CD14-positive monocyte (primary cell): ENCODE measurements at regions not wholly inside any gene's neighbourhood (a gene's known extent, or its start where the extent isn't known, plus 50 kb on each side); places are given as distances from the start of the nearest gene placed in this dataset.
A peak's percentile ranks its signal among the peaks of the same experiment; 100 is the strongest.

Source experiments
- DNase-seq, 3 donors: peaks; one replicate each; pipeline ENCODE4 v3.0.0-alpha.2; 2011 to 2022
- H2AFZ ChIP-seq: 2 replicates; pipeline ENCODE4 v1.6.0; 2012; ENCODE audit warnings: mild to moderate bottlenecking, low read depth, low read length, inconsistent platforms; ENCODE audit not compliant: insufficient read depth, poor library complexity, severe bottlenecking
- H3K27ac ChIP-seq, 2 donors: 1 replicate in 1 of 2; 2 replicates in 1 of 2; pipeline ENCODE4 v1.5.1; 2012 to 2013; ENCODE audit warnings: low read length in 2 of 2, control low read depth in 1 of 2, inconsistent platforms in 1 of 2, low read depth in 1 of 2, mild to moderate bottlenecking in 1 of 2
- H3K27me3 ChIP-seq, 2 donors: one replicate each; pipeline versions ENCODE4 v1.6.0 to v1.6.1; 2011 to 2013; ENCODE audit warnings: low read length in 2 of 2; ENCODE audit not compliant: control insufficient read depth in 2 of 2, insufficient read depth in 2 of 2
- H3K36me3 ChIP-seq, 2 donors: replicated peaks in 1 of 2; 1 replicate in 1 of 2; 2 replicates in 1 of 2; pipeline versions ENCODE4 v1.5.1 to v1.6.1; 2012 to 2013; ENCODE audit warnings: low read length in 2 of 2, control low read depth in 1 of 2, inconsistent platforms in 1 of 2, mild to moderate bottlenecking in 1 of 2; ENCODE audit not compliant: insufficient read depth in 2 of 2, control insufficient read depth in 1 of 2
- H3K4me1 ChIP-seq, 2 donors: 1 replicate in 1 of 2; 2 replicates in 1 of 2; pipeline versions ENCODE4 v1.5.1 to v1.6.1; 2012 to 2013; ENCODE audit warnings: low read length in 2 of 2, control low read depth in 1 of 2, inconsistent platforms in 1 of 2, mild to moderate bottlenecking in 1 of 2, moderate library complexity in 1 of 2; ENCODE audit not compliant: insufficient read depth in 2 of 2, control insufficient read depth in 1 of 2
- H3K4me2 ChIP-seq: replicated peaks from 2 replicates; pipeline ENCODE3; 2012; ENCODE audit warnings: low read length, moderate library complexity, mild to moderate bottlenecking; ENCODE audit not compliant: poor library complexity, severe bottlenecking; ENCODE audit errors: extremely low read depth
- H3K4me3 ChIP-seq, 3 experiments: fragments of 200-600 bp in 1 of 3; sonication (generic) in 1 of 3; replicated peaks in 1 of 3; 1 replicate in 2 of 3; 2 replicates in 1 of 3; pipeline ENCODE4 v1.5.1; 2011 to 2013; ENCODE audit warnings: low read length in 3 of 3, mild to moderate bottlenecking in 3 of 3, control low read depth in 2 of 3, low read depth in 2 of 3, inconsistent platforms in 1 of 3, moderate library complexity in 1 of 3
- H3K79me2 ChIP-seq: 2 replicates; pipeline ENCODE4 v1.6.0; 2012; ENCODE audit warnings: mild to moderate bottlenecking, control low read depth, inconsistent platforms, low read length, moderate library complexity; ENCODE audit not compliant: insufficient read depth
- H3K9ac ChIP-seq: 2 replicates; pipeline ENCODE4 v1.6.0; 2017; ENCODE audit warnings: low read length, mild to moderate bottlenecking; ENCODE audit not compliant: insufficient read depth, poor library complexity, severe bottlenecking
- H3K9me3 ChIP-seq, 2 donors: replicated peaks in 1 of 2; 1 replicate in 1 of 2; 2 replicates in 1 of 2; pipeline versions ENCODE4 v1.5.1 to v1.6.1; 2012 to 2013; ENCODE audit warnings: low read length in 2 of 2, control low read depth in 1 of 2; ENCODE audit not compliant: control insufficient read depth in 1 of 2, insufficient read depth in 1 of 2
- H4K20me1 ChIP-seq: 2 replicates; pipeline ENCODE4 v1.6.0; 2012; ENCODE audit warnings: mild to moderate bottlenecking, low read length, control low read depth, moderate library complexity; ENCODE audit not compliant: insufficient read depth
- H3K27ac Mint-ChIP-seq, 7 donors: one replicate each; pipeline ENCODE4 v1.8.0; 2020; ENCODE audit warnings: mild to moderate bottlenecking in 7 of 7, mixed read lengths in 7 of 7, moderate library complexity in 6 of 7, inconsistent platforms in 2 of 7
- H3K27me3 Mint-ChIP-seq, 3 donors: one replicate each; pipeline ENCODE4 v1.8.0; 2021 to 2022; ENCODE audit warnings: low read depth in 3 of 3, mild to moderate bottlenecking in 3 of 3, mixed read lengths in 3 of 3, moderate library complexity in 3 of 3, inconsistent platforms in 1 of 3
- H3K36me3 Mint-ChIP-seq, 2 donors: one replicate each; pipeline ENCODE4 v1.8.0; 2020; ENCODE audit warnings: mixed read lengths in 2 of 2, inconsistent platforms in 1 of 2, mild to moderate bottlenecking in 1 of 2
- H3K4me1 Mint-ChIP-seq: one replicate; pipeline ENCODE4 v1.8.0; 2020; ENCODE audit warnings: mild to moderate bottlenecking, mixed read lengths
- H3K4me3 Mint-ChIP-seq, 2 donors: one replicate each; pipeline ENCODE4 v1.8.0; 2020; ENCODE audit warnings: mild to moderate bottlenecking in 2 of 2, mixed read lengths in 2 of 2, moderate library complexity in 1 of 2
- H3K9me3 Mint-ChIP-seq, 7 donors: one replicate each; pipeline ENCODE4 v1.8.0; 2020 to 2022; ENCODE audit warnings: mixed read lengths in 7 of 7, mild to moderate bottlenecking in 6 of 7, moderate library complexity in 6 of 7, inconsistent platforms in 2 of 7
- WGBS: methylation state at CpG from one replicate; pipeline ENCODE4 v1.1.5; 2013; ENCODE audit warnings: missing lambda C conversion rate; ENCODE audit not compliant: insufficient coverage; 5-methylcytosine and 5-hydroxymethylcytosine counted together
- intact Hi-C, 2 donors: fragments of 100-400 bp; cut with micrococcal nuclease; formaldehyde crosslinking; loops; one replicate each; pipeline versions ENCODE4 v1.15.0 to v1.15.1; 2023
- TF ChIP-seq, protein P1 (sequence below): fragments of 200-600 bp; IDR thresholded peaks from one replicate; pipeline ENCODE4 v1.8.0; 2022; ENCODE audit warnings: antibody characterized with exemption, mild to moderate bottlenecking

DNA sequence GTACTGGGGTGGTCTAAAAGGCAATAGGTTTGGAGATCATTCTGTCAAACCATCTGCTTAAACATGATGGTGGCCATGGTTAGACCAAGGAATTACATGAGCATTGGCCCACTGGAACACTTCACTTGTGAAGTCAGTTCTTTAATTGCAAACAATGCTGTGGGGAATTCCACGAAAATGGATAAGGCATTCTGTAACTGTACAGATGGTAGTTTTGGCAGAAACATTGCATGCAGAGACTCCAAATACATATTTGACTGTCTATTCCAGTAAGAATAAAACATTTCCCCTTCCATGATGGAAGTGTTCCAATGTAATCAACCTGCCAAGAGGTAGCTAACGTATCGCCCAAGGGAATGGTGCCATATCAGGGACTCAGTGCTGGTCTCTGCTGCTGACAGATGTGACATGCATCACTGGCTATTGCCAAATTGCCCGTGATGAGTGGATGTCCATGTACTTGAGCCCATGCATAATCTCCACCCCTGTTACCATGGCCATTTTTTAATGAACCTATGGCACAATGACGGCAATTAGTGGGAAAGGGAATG is 417.9 kb downstream of the CDH7 start:
- WGBS: 87% methylated on average over 3 of the region's 5 CpGs

DNA sequence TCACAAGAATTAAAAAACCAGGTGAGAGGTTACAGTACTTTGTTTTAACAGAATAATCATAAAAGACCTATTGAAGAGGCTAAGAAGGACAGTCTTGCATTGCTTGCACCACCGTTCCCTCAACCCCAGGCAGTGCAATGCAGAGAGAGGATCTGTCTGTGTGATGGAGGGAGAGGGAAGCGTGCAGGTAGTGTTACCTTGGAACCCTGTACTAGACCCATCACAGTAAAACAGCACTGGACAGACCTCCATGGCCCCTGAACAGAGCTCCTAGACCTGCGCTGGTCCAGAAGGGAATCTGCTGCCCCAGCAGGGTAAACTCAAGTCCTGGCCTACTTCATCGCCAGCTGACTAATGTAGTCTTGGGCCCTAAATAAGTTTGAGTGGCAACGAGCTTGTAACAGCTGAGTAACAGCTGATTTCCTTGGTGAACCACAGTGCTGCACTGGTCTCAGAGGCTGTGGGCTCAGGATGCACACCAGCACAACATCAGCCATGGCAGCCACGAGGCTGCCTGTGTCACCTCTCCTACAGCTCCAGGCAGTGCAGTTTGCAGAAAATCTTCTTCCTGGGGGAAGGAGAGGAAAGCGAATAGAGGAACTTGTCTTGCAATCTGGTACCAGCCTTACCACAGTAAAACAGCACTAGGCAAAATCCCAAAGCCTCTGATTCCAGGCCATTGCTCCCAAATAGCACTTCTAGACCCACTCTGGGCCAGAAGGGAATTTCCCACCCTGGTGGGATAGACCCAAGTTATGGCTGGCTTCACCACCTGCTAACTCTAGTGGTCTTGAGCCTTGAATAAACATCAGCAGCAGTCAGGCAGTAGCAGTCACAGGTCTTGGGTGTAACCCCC is 417.2 kb downstream of the CDH7 start:
- H3K4me2 ChIP-seq: no peak overlapping the region
- H3K36me3 ChIP-seq: no peaks in the 10 kb centered on the region
- no peaks in the 10 kb centered on the region for H3K9me3 ChIP-seq
- no peak overlapping the region for H3K9ac ChIP-seq
- no peaks in the 10 kb centered on the region for H3K4me1 ChIP-seq
- Mint-ChIP-seq H3K9me3 (peaks cover 0 to 6% (median 2%) of the 10 kb centered on the region in 7 donors), H3K27me3 (no peaks in the 10 kb centered on the region), H3K27ac (no peak overlapping the region), H3K4me1 (no peaks in the 10 kb centered on the region), H3K36me3 (no peaks in the 10 kb centered on the region), H3K4me3 (no peak overlapping the region)
- no peaks in the 10 kb centered on the region for H3K79me2 ChIP-seq
- peak in 1 of 3 donors; percentile 2 for DNase-seq
- TF ChIP-seq, protein P1, sequence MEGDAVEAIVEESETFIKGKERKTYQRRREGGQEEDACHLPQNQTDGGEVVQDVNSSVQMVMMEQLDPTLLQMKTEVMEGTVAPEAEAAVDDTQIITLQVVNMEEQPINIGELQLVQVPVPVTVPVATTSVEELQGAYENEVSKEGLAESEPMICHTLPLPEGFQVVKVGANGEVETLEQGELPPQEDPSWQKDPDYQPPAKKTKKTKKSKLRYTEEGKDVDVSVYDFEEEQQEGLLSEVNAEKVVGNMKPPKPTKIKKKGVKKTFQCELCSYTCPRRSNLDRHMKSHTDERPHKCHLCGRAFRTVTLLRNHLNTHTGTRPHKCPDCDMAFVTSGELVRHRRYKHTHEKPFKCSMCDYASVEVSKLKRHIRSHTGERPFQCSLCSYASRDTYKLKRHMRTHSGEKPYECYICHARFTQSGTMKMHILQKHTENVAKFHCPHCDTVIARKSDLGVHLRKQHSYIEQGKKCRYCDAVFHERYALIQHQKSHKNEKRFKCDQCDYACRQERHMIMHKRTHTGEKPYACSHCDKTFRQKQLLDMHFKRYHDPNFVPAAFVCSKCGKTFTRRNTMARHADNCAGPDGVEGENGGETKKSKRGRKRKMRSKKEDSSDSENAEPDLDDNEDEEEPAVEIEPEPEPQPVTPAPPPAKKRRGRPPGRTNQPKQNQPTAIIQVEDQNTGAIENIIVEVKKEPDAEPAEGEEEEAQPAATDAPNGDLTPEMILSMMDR: no peak
- no peak overlapping the region for H3K4me3 ChIP-seq
- no peak overlapping the region for H3K27ac ChIP-seq
- H3K27me3 ChIP-seq: no peaks in the 10 kb centered on the region
- WGBS: 78% methylated on average over 3 of the region's 7 CpGs
- intact Hi-C loops: no loop called here
- no peaks in the 10 kb centered on the region for H4K20me1 ChIP-seq
- H2AFZ ChIP-seq: no peak overlapping the region

More for the DNA sequence above, 417.9 kb downstream of the CDH7 start:
- Mint-ChIP-seq H3K27me3 (no peaks in the 10 kb centered on the region), H3K36me3 (no peaks in the 10 kb centered on the region), H3K4me3 (no peak overlapping the region), H3K27ac (no peak overlapping the region), H3K4me1 (no peaks in the 10 kb centered on the region), H3K9me3 (peaks cover 0 to 6% (median 2%) of the 10 kb centered on the region in 7 donors)
- no peaks in the 10 kb centered on the region for H3K9me3 ChIP-seq
- TF ChIP-seq, protein P1: no peak
- H3K4me3 ChIP-seq: no peak overlapping the region
- H4K20me1 ChIP-seq: no peaks in the 10 kb centered on the region
- H3K4me1 ChIP-seq: no peaks in the 10 kb centered on the region
- H3K79me2 ChIP-seq: no peaks in the 10 kb centered on the region
- no peaks in the 10 kb centered on the region for H3K36me3 ChIP-seq
- DNase-seq: no peak
- no peak overlapping the region for H3K4me2 ChIP-seq
- no peak overlapping the region for H3K27ac ChIP-seq
- H3K27me3 ChIP-seq: no peaks in the 10 kb centered on the region
- no peak overlapping the region for H3K9ac ChIP-seq
- no peak overlapping the region for H2AFZ ChIP-seq
- intact Hi-C loops: no loop called here
